ENCODE measurements at regions not wholly inside any gene's neighbourhood (a gene's known extent, or its start where the extent isn't known, plus 50 kb on each side); places are given as distances from the start of the nearest gene placed in this dataset.

DNA sequence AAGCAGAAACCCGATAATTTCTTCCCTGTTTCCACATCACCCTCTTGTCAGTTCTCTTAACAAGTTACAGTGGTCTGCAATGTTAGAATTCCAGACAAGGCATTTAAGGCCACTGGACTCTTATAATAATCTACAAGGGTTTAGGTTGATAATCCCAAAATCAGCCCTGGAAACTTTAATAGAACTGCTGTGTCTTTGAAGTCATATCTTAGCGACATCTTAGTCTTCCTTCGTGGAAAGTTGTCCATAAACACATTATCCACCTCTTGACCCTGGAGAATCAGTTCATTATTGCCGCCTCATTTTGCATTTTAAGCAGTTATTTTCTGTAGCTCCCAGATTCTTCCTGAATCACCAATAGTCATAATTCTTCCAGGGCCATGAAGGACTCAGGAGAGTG, 108.6 kb upstream of the PLCB4 start:
- no peak for TF ChIP-seq EZH2 (IDR thresholded peaks at IDR 0.05; ENCODE audit: low read length, unreplicated experiment)
- no peak for TF ChIP-seq CTCF (conservative IDR thresholded peaks at IDR 0.05; ENCODE audit: low read depth, low read length)
- TF ChIP-seq EZH2phosphoT487 (IDR thresholded peaks at IDR 0.05; ENCODE audit: borderline replicate concordance, low read length), result no peak
